ENCODE measurements at regions not wholly inside any gene's neighbourhood (a gene's known extent, or its start where the extent isn't known, plus 50 kb on each side); places are given as distances from the start of the nearest gene placed in this dataset.
"Not testable (repeated sequence)": the region's sequence is repeated elsewhere in the genome, so short reads cannot be mapped to it uniquely, and the experiment has no call there.

DNA sequence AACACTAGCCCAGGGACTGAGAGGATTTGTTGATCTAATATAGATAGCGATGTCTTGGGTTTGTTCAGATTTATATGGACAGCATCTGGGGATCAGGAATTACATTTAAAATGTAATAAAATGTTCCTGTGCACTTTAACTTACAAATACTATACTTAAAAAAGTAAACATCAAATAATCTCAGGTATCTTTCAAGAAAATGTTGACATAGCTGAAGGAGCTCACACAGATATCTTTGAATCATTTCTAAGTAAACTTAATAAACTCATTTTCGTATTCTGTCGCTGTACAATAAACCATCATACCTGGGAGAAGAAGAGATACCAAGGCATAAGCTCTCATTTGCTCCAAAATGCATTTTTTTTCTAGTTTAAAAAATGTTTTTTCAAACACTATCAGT is 557.5 kb upstream of the NR2F2 start:
- Histone ChIP-seq H4K20me1 (ENCODE audit: insufficient read depth) (no peaks in the 10 kb centered on the region), H3F3A (ENCODE audit: insufficient read depth) (no peaks in the 10 kb centered on the region), H3K9me3 (ENCODE audit: low read depth) (no peaks in the 10 kb centered on the region), H3K4me1 (ENCODE audit: insufficient read depth) (peaks cover 10% of the 10 kb centered on the region), H3K36me3 (ENCODE audit: low read depth) (no peaks in the 10 kb centered on the region), H3K27ac (no peak overlapping the region), H3K79me2 (ENCODE audit: insufficient read depth) (no peaks in the 10 kb centered on the region), H3K27me3 (replicated peaks; ENCODE audit: insufficient read depth) (no peaks in the 10 kb centered on the region), H3K9me2 (ENCODE audit: insufficient read depth) (no peaks in the 10 kb centered on the region), H3K4me2 (ENCODE audit: unreplicated experiment) (no peak overlapping the region), H2AFZ (no peak overlapping the region), H3K4me3 (no peak overlapping the region), H3K9ac (no peak overlapping the region)
- TF ChIP-seq EZH2 (IDR thresholded peaks at IDR 0.05; ENCODE audit: insufficient read depth, poor library complexity, severe bottlenecking) (no peak), EZH2phosphoT487 (IDR thresholded peaks at IDR 0.05; ENCODE audit: insufficient read depth, low read depth) (no peak)
- no peak for DNase-seq
- 62 to 69% methylated on average over 3 of the region's 3 CpGs for WGBS, 2 experiments (ENCODE audit: low coverage in 1 of 2, low lambda C conversion rate in 2 of 2, missing lambda C conversion rate in 2 of 2)
- in situ Hi-C loops (cut with MboI) = no loop called here

GRCh38 chr15:95784508-95784907 is 546.0 kb upstream of the NR2F2 start:
- Histone ChIP-seq H3K27me3 (replicated peaks; ENCODE audit: insufficient read depth) (no peaks in the 10 kb centered on the region), H3K9me3 (ENCODE audit: low read depth) (no peaks in the 10 kb centered on the region), H3K4me3 (no peak overlapping the region), H4K20me1 (ENCODE audit: insufficient read depth) (no peaks in the 10 kb centered on the region), H3K27ac (no peak overlapping the region), H3K9me2 (ENCODE audit: insufficient read depth) (no peaks in the 10 kb centered on the region), H3K36me3 (ENCODE audit: low read depth) (no peaks in the 10 kb centered on the region), H3K4me1 (ENCODE audit: insufficient read depth) (no peaks in the 10 kb centered on the region), H3K79me2 (ENCODE audit: insufficient read depth) (no peaks in the 10 kb centered on the region), H3K4me2 (ENCODE audit: unreplicated experiment) (no peak overlapping the region), H2AFZ (no peak overlapping the region), H3K9ac (no peak overlapping the region), H3F3A (ENCODE audit: insufficient read depth) (no peaks in the 10 kb centered on the region)
- in situ Hi-C loops (cut with MboI) = no loop called here
- no peak for DNase-seq
- 55 to 58% methylated on average over 4 of the region's 4 CpGs for WGBS, 2 experiments (ENCODE audit: low coverage in 1 of 2, low lambda C conversion rate in 2 of 2, missing lambda C conversion rate in 2 of 2)
- TF ChIP-seq EZH2phosphoT487 (IDR thresholded peaks at IDR 0.05; ENCODE audit: insufficient read depth, low read depth) (no peak), EZH2 (IDR thresholded peaks at IDR 0.05; ENCODE audit: insufficient read depth, poor library complexity, severe bottlenecking) (no peak)

GRCh38 chr15:95785276-95785675 is 545.2 kb upstream of the NR2F2 start:
- H4K20me1 ChIP-seq (ENCODE audit: insufficient read depth); DNase-seq; H3K36me3 ChIP-seq (ENCODE audit: low read depth); H3K4me2 ChIP-seq (ENCODE audit: unreplicated experiment); H3K9me2 ChIP-seq (ENCODE audit: insufficient read depth); H3K4me3 ChIP-seq; H3F3A ChIP-seq (ENCODE audit: insufficient read depth); H3K27ac ChIP-seq; H3K79me2 ChIP-seq (ENCODE audit: insufficient read depth); H2AFZ ChIP-seq; H3K27me3 ChIP-seq (replicated peaks; ENCODE audit: insufficient read depth); H3K9ac ChIP-seq; in situ Hi-C loops (cut with MboI); H3K4me1 ChIP-seq (ENCODE audit: insufficient read depth); H3K9me3 ChIP-seq (ENCODE audit: low read depth): not testable (repeated sequence)
- WGBS, 2 experiments (ENCODE audit: low coverage in 1 of 2, low lambda C conversion rate in 2 of 2, missing lambda C conversion rate in 2 of 2) = 65 to 68% methylated on average over 2 of the region's 2 CpGs

DNA sequence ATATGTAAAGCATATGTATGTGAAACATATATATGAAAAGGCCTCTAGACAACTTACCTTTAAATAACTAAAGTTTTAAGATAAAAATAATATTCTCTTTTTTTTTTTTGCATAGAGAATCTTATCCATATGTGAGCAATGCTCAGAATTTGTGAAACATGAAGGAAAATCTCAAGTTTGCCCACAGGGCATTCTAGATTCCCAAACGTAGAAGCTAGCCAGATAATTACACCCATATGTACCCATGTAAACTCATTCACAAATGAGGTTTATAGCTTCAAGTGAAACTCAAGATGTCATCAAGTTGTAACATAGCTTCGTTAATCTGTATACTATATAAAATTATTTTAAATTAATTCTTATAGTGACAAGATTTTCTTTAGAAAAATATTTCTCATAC is 537.3 kb upstream of the NR2F2 start:
- in situ Hi-C loops (cut with MboI) = no loop called here
- Histone ChIP-seq H3K27me3 (replicated peaks; ENCODE audit: insufficient read depth) (no peaks in the 10 kb centered on the region), H3K4me1 (ENCODE audit: insufficient read depth) (peaks cover 4% of the 10 kb centered on the region; the same call in 1 of the 2 replicates), H3K9me2 (ENCODE audit: insufficient read depth) (no peaks in the 10 kb centered on the region), H3K27ac (no peak overlapping the region), H2AFZ (no peak overlapping the region), H3K9me3 (ENCODE audit: low read depth) (no peaks in the 10 kb centered on the region), H3K9ac (no peak overlapping the region), H3F3A (ENCODE audit: insufficient read depth) (no peaks in the 10 kb centered on the region), H4K20me1 (ENCODE audit: insufficient read depth) (no peaks in the 10 kb centered on the region), H3K36me3 (ENCODE audit: low read depth) (no peaks in the 10 kb centered on the region), H3K79me2 (ENCODE audit: insufficient read depth) (no peaks in the 10 kb centered on the region), H3K4me3 (no peak overlapping the region), H3K4me2 (ENCODE audit: unreplicated experiment) (no peak overlapping the region)
- peak; percentile 56 for DNase-seq
- TF ChIP-seq EZH2phosphoT487 (IDR thresholded peaks at IDR 0.05; ENCODE audit: insufficient read depth, low read depth) = no peak
- no peak for TF ChIP-seq EZH2 (IDR thresholded peaks at IDR 0.05; ENCODE audit: insufficient read depth, poor library complexity, severe bottlenecking)
- 55 to 56% methylated on average over 2 of the region's 2 CpGs for WGBS, 2 experiments (ENCODE audit: low coverage in 1 of 2, low lambda C conversion rate in 2 of 2, missing lambda C conversion rate in 2 of 2)

DNA sequence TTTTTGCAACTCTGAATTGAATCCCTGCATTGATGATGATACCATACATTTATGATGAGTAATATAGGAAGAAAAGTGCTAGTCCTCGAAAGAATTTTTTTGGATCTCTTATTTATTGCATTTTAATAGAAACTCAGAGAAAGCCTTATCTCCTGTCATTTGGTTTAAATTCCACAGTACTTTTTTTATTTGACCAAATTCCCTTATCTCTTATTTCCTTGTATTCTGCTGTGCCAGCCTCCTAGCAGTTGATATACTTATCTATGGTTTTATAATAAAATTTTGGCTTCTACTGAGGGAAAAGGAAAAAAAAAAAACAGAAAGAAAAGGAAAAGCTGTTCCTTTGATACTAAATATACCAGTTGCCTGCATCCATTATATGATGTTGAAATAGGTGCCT is 535.1 kb upstream of the NR2F2 start:
- peaks cover 9% of the 10 kb centered on the region; the same call in 1 of the 2 replicates for H3K4me1 ChIP-seq (ENCODE audit: insufficient read depth)
- H3K27ac ChIP-seq = no peak overlapping the region
- H3K9me3 ChIP-seq (ENCODE audit: low read depth) = no peaks in the 10 kb centered on the region
- no peak overlapping the region for H3K4me2 ChIP-seq (ENCODE audit: unreplicated experiment)
- no peak overlapping the region for H2AFZ ChIP-seq
- no peaks in the 10 kb centered on the region for H3K27me3 ChIP-seq (replicated peaks; ENCODE audit: insufficient read depth)
- no peaks in the 10 kb centered on the region for H3K9me2 ChIP-seq (ENCODE audit: insufficient read depth)
- in situ Hi-C loops (cut with MboI) = no loop called here
- no peak for TF ChIP-seq EZH2phosphoT487 (IDR thresholded peaks at IDR 0.05; ENCODE audit: insufficient read depth, low read depth)
- no peak overlapping the region for H3K9ac ChIP-seq
- 73 to 79% methylated on average over 1 of the region's 1 CpG for WGBS, 2 experiments (ENCODE audit: low coverage in 1 of 2, low lambda C conversion rate in 2 of 2, missing lambda C conversion rate in 2 of 2)
- H4K20me1 ChIP-seq (ENCODE audit: insufficient read depth) = no peaks in the 10 kb centered on the region
- H3F3A ChIP-seq (ENCODE audit: insufficient read depth) = peaks cover 15% of the 10 kb centered on the region
- no peak overlapping the region for H3K4me3 ChIP-seq
- H3K36me3 ChIP-seq (ENCODE audit: low read depth) = no peaks in the 10 kb centered on the region
- H3K79me2 ChIP-seq (ENCODE audit: insufficient read depth) = no peaks in the 10 kb centered on the region
- no peak for DNase-seq

Measured in GM23248 (cell line).